EL (cell line): ENCODE measurements at regions not wholly inside any gene's neighbourhood (a gene's known extent, or its start where the extent isn't known, plus 50 kb on each side); places are given as distances from the start of the nearest gene placed in this dataset.
"Not testable (repeated sequence)": the region's sequence is repeated elsewhere in the genome, so short reads cannot be mapped to it uniquely, and the experiment has no call there.

Experiments used
- DNase-seq: peaks from one replicate; pipeline ENCODE4 v3.0.0-alpha.2; 2016

DNA sequence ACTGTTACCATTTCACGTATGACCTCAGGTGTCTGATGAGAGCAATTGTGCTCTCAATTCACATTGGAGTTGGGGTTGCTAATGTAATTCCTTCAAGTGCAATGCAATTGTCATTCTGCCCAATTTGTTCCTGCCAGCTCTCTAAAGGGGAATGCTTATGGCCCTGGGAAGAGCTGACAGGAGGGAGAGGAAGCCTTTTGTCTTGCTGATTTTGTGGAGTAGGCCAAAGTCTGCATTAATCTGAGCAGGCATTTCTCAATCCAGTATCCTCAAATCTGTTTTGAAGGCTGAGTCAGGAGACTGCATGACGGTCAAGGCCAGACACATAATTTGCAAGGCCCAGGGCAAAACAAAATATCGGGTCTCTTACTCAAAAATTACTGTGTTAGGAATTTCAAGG is 326.4 kb upstream of the SPHKAP start:
- DNase-seq = no peak

DNA sequence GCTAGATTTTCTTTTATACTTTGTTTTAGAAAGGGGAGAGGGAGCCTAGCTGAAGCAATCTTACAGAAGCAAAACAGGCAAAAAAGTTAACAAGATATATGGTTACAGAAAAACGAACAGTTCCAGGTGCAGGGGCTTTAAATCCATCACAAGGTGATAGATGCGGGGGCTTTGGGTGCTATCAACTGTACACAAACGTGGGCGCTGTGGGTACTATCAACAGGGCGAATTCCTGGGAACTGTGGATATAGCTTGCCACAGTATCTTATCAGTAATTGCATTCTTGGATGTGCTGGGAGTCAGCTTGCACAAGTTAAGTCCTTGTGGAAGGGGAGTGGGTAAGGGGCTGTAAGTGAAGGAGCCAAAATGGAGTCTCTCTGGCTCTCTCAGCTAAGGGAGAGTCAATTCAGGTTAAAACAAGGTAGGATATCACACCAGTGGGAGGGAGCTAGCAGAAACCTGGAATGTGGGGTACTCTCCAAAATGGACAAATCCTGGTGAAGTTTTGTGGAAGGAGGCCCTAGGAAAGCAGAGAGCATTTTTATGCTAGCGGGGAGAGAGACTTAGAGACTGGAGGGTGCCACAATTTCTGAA is 325.8 kb upstream of the SPHKAP start:
- no peak for DNase-seq

- DNase-seq = no peak
Measured at GRCh38 chr2:228503731-228504130, 322.2 kb upstream of the SPHKAP start.

GRCh38 chr2:228493852-228494251 is 312.4 kb upstream of the SPHKAP start:
- DNase-seq = no peak

DNA sequence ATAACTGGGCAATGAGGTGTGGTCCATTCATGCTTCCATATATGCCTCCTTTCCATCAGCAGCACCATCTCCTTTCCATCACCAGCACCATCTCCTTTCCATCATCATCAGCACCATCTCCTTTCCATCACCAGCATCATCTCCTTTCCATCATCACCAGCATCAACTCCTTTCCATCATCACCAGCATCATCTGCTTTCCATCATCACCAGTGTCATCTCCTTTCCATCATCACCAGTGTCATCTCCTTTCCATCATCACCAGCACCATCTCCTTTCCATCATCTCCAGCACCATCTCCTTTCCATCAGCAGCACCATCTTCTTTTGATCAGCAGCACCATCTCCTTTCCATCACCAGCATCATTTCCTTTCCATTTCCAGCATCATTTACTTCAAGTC is 297.5 kb upstream of the SPHKAP start:
- no peak for DNase-seq

- DNase-seq = peak; percentile 53
Measured at GRCh38 chr2:228474466-228474865, 293.0 kb upstream of the SPHKAP start.

DNA sequence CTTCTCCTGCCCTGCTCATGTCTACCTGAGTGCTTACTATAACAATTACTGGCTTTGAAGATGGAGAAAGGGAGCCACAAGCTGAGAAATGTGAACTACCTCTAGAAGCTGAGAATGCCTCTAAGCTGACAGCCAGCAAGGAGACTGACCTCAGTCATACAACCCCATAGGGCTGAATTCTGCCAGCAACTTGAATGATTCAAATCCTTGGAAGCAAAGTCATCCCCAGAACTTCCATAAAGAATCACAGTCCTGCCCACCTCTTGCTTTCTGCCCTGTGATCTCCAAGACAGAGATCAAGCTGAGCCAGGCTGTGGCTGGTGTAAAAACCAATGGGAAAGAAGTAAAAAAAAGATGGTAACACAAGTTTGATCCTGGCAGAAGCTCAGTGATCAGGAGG is 288.2 kb upstream of the SPHKAP start:
- DNase-seq = peak; percentile 16

- DNase-seq = no peak
Measured at GRCh38 chr2:228466851-228467250, 285.4 kb upstream of the SPHKAP start.

- no peak for DNase-seq
Measured at GRCh38 chr2:228465408-228465807, 283.9 kb upstream of the SPHKAP start.

- DNase-seq = no peak
Measured at GRCh38 chr2:228458364-228458763, 276.9 kb upstream of the SPHKAP start.

DNA sequence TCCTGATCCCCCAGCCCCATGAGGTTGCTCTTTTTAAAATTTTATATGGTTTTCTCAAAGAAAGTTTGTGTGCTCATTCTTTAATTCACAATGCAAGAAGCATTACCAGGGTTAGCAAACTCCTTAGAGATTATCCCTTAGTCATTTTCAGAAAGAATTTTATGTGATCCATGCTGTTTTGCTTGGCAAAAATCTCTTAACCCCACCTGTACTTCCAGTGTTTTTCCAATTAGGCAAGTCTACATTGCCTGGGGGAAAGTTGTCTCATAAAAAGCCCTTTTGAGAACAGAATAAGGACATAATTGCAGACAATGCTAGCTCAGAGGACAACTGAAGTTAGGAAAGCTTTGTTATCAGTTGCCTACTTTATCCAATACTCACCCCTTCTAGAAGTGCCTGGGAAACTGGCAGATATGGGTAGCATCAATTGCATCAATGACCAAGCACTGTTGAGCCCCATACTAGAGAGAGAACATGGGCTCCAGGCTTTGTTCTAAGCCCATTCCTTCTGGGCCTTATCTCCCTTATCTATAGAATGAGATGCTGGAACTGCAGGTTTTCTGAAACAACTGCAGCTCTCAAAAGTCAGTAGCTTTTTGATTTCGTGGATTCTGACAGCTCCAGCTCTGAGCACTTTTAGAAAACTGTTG is 265.9 kb upstream of the SPHKAP start:
- peak; percentile 27 for DNase-seq

GRCh38 chr2:228446734-228447133 is 265.2 kb upstream of the SPHKAP start:
- DNase-seq = peak; percentile 5

- DNase-seq = no peak
Measured at GRCh38 chr2:228444161-228444560, 262.7 kb upstream of the SPHKAP start.

- no peak for DNase-seq
Measured at GRCh38 chr2:228433721-228434120, 252.2 kb upstream of the SPHKAP start.

DNA sequence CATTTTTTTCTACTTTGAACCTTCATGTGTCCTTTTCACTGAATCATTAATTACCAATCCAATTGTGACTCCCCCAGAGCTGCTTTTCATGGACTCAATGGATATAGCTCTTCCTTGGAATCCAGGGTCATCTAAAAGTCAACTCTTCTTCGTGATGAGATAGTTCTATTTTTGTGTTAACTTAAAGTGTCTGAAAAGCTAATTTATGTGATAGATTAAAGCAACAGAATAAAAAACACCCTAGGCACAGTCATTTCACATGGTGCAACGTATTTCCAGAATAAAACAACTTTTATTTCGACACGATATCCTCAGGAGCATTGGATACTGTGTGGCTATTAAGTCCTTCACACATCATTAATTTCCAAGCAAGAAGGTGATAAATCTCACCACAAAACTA is 250.6 kb upstream of the SPHKAP start:
- DNase-seq = no peak

GRCh38 chr2:228430986-228431385 is 249.5 kb upstream of the SPHKAP start:
- no peak for DNase-seq

- no peak for DNase-seq
Measured at GRCh38 chr2:228426502-228427216, 245.2 kb upstream of the SPHKAP start.

DNA sequence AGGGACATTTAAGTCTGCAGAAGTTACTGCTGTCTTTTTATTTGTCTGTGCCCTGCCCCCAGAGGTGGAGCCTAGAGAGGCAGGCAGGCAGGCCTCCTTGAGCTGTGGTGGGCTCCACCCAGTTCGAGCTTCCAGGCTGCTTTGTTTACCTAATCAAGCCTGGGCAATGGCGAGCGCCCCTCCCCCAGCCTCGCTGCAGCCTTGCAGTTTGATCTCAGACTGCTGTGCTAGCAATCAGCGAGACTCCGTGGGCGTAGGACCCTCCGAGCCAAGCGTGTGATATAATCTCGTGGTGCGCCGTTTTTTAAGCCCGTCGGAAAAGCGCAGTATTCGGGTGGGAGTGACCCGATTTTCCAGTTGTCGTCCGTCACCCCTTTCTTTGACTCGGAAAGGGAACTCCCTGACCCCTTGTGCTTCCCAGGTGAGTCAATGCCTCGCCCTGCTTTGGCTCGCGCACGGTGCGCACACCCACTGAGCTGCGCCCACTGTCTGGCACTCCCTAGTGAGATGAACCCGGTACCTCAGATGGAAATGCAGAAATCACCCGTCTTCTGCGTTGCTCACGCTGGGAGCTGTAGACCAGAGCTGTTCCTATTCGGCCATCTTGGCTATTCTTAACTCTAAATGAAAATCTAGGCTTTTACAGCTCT is 244.0 kb upstream of the SPHKAP start:
- not testable (repeated sequence) for DNase-seq

DNA sequence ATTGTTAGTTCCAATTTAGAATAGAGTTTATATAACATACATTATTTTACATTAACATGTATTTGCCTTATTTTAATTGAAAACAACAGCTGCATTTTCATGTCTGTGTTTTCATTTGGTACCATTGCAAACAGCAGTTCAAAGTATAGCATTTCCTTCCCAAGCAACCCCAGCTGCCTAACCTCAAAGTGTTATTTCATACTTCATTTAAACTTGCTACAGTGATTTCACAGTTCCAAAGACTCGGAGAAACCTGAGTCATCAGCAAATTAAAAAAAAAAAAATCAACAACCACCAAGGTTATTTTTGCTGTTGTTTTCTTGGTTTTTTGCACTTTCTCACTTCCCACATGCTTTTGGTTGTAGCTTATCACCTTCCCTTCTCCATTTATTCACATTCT is 236.5 kb upstream of the SPHKAP start:
- DNase-seq = peak; percentile 6

DNA sequence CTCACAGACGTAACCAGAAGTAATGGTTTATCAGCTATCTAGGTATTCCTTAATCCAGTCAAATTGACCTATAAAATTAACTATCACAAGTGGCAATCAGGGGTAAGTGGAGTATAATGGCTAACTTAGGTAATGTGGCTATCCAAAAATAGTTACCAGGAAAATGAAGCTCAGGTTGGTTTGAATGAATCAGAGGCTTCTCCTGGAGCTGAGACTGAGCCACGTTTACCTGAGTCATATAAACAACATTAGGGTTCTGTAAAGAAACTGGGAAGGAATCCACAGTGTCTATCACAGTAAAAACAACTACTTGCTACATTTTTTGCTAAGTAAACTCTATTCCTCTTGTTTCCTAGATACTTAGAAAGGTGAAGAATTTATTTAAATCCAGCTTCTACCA is 236.0 kb upstream of the SPHKAP start:
- peak; percentile 18 for DNase-seq

GRCh38 chr2:228410061-228410460 is 228.6 kb upstream of the SPHKAP start:
- no peak for DNase-seq

DNA sequence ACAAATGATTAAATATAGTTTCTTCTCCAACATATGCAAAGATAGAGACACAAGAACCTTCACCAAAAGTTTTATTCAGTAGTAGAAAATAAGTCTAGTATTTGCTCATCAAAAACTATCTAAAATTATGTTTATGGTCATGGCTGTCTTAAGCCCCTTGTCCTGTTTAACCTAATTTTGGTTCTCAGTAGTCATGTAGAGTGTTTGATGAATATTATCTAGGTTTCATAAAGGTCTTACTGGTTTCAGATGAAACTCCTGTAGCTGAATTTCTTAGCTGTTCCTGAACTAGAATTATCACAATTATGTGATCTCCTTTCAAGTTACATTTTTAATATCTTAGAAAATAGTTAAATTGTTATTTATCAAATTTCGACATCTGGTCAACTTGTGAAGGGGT is 228.0 kb upstream of the SPHKAP start:
- DNase-seq = no peak

DNA sequence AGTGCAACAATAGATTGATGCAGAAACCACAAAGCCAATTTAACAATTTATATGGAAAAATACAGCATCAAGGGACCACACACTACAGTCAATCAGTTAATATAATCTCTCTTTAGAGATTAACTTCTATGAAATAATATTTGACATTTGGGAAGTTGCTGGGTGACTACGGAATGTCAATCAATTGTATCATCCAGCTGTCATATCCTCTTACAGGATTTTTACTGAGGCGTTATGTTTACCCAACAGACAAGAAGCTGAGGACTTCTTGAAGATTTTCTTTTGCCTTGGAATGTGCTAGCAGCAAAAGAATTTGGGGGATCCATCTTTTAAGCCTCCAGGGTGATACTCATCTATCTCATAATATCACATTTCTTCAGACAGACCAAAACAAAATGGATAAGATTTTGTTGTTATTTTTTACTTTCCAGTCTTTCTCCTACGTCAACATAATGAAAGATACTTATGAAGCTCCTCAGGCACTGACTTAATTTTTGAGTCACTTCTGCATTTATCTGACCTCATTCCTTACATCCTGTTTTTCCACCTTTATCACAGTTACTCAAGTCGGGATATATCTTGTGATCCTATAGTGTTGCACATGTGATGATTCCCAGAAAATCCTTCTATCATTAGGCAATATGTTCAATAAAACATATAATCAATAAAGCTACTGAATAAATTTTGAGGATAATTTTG is 227.2 kb upstream of the SPHKAP start:
- DNase-seq = no peak
